PC-3 (cell line): ENCODE measurements at regions not wholly inside any gene's neighbourhood (a gene's known extent, or its start where the extent isn't known, plus 50 kb on each side); places are given as distances from the start of the nearest gene placed in this dataset.
A peak's percentile ranks its signal among the peaks of the same experiment; 100 is the strongest.

Source experiments
- ATAC-seq: fragments of 200-7000 bp; cut with Tn5 transposase; 2 replicates; pipeline ENCODE4 v1.9.1; 2020; ENCODE audit warnings: mild to moderate bottlenecking, moderate library complexity
- BruUV-seq: library from RNA; stranded (reverse); fragments of 400-500 nt; replicated peaks from 2 replicates; lab custom pipeline; 2021; lab: Mats Ljungman, UMichigan
- CTCF ChIA-PET: fragments of 300-600 bp; sonication (Branson Sonifier 250); formaldehyde crosslinking; loops from one replicate; lab custom pipeline; 2022; ENCODE audit warnings: antibody characterized with exemption; lab: Charles Lee
- POLR2A ChIA-PET: fragments of 300-600 bp; sonication (Branson Sonifier 250); formaldehyde crosslinking; loops from one replicate; lab custom pipeline; 2022; ENCODE audit warnings: antibody characterized with exemption; ENCODE audit not compliant: unreplicated experiment; lab: Charles Lee
- DNase-seq: peaks from one replicate; pipeline ENCODE4 v3.0.0-alpha.2; 2015
- H2AFZ ChIP-seq: fragments of 300-600 bp; sonication (generic); 2 replicates; pipeline ENCODE4 v1.6.0; 2016; ENCODE audit warnings: antibody characterized with exemption, low read length
- H3F3A ChIP-seq: fragments of 300-600 bp; sonication (generic); one replicate; pipeline ENCODE4 v1.6.0; 2017; ENCODE audit warnings: antibody characterized with exemption, low read length, control low read depth, mild to moderate bottlenecking; ENCODE audit not compliant: unreplicated experiment
- H3K27ac ChIP-seq: fragments of 300-600 bp; sonication (generic); 2 replicates; pipeline ENCODE4 v1.5.1; 2016; ENCODE audit warnings: mild to moderate bottlenecking, low read length
- H3K27me3 ChIP-seq: fragments of 300-600 bp; sonication (generic); 2 replicates; pipeline ENCODE4 v1.6.1; 2016; ENCODE audit warnings: low read length, mixed read lengths
- H3K36me3 ChIP-seq: fragments of 300-600 bp; sonication (generic); 2 replicates; pipeline ENCODE4 v1.6.1; 2016; ENCODE audit warnings: low read depth, mixed run types, low read length, mixed read lengths
- H3K4me1 ChIP-seq: fragments of 300-600 bp; sonication (generic); 2 replicates; pipeline ENCODE4 v1.5.1; 2016; ENCODE audit warnings: low read length; ENCODE audit not compliant: insufficient read depth
- H3K4me2 ChIP-seq: fragments of 300-600 bp; sonication (generic); 2 replicates; pipeline ENCODE4 v1.6.0; 2016; ENCODE audit warnings: low read length
- H3K4me3 ChIP-seq: fragments of 300-600 bp; sonication (generic); 2 replicates; pipeline ENCODE4 v1.5.1; 2016; ENCODE audit warnings: mild to moderate bottlenecking, low read length, mixed read lengths
- H3K79me2 ChIP-seq: fragments of 300-600 bp; sonication (generic); 2 replicates; pipeline ENCODE4 v1.6.1; 2017; ENCODE audit warnings: low read length, mixed read lengths
- H3K9ac ChIP-seq: fragments of 300-600 bp; sonication (generic); 2 replicates; pipeline ENCODE4 v1.6.0; 2016; ENCODE audit warnings: mild to moderate bottlenecking, low read length
- H3K9me2 ChIP-seq: fragments of 300-600 bp; sonication (generic); replicated peaks from 2 replicates; pipeline ENCODE4 v1.6.1; 2016; ENCODE audit warnings: mixed run types, low read length, mixed read lengths
- H3K9me3 ChIP-seq: fragments of 300-600 bp; sonication (generic); 2 replicates; pipeline ENCODE4 v1.6.1; 2016; ENCODE audit warnings: low read length, mixed read lengths
- H4K20me1 ChIP-seq: fragments of 300-600 bp; sonication (generic); 2 replicates; pipeline ENCODE4 v1.6.1; 2016; ENCODE audit warnings: low read length, mixed read lengths
- CTCF ChIP-seq: fragments of 300-600 bp; sonication (generic); conservative IDR thresholded peaks from 2 replicates; pipeline ENCODE4 v1.5.1; 2017; ENCODE audit warnings: antibody characterized with exemption, low read depth, mild to moderate bottlenecking, low read length
- EZH2 ChIP-seq: fragments of 300-600 bp; sonication (generic); IDR thresholded peaks from one replicate; pipeline ENCODE4 v1.6.1; 2017; ENCODE audit warnings: antibody characterized with exemption, mild to moderate bottlenecking, low read length; ENCODE audit not compliant: unreplicated experiment
- EZH2phosphoT487 ChIP-seq: fragments of 300-600 bp; sonication (generic); IDR thresholded peaks from 2 replicates; pipeline ENCODE4 v1.6.1; 2018; ENCODE audit warnings: mild to moderate bottlenecking, antibody characterized with exemption, low read length, borderline replicate concordance
- intact Hi-C: fragments of 100-400 bp; cut with micrococcal nuclease; formaldehyde crosslinking; loops from 2 replicates; pipeline ENCODE4 v1.9.0; 2023

GRCh38 chr1:69252696-69253095, 315.0 kb upstream of the LRRC7 start:
- H3K27me3 ChIP-seq, result peaks cover 12% of the 10 kb centered on the region; the same call in 1 of the 2 replicates
- CTCF ChIA-PET, result no interaction called here
- POLR2A ChIA-PET, result no interaction called here

GRCh38 chr1:69256036-69256435, 311.7 kb upstream of the LRRC7 start:
- BruUV-seq, result no TSS peak
- Histone ChIP-seq H3K4me2 (no peak overlapping the region), H3F3A (no peaks in the 10 kb centered on the region), H2AFZ (no peak overlapping the region), H3K27me3 (no peaks in the 10 kb centered on the region), H3K36me3 (no peaks in the 10 kb centered on the region), H3K27ac (no peak overlapping the region), H3K4me3 (no peak overlapping the region), H3K4me1 (no peaks in the 10 kb centered on the region), H3K9me2 (no peaks in the 10 kb centered on the region), H4K20me1 (no peaks in the 10 kb centered on the region), H3K9ac (no peak overlapping the region), H3K79me2 (no peaks in the 10 kb centered on the region), H3K9me3 (0 out of 2 replicates have a peak, but pooled peaks cover 3% of the 10 kb centered on the region)
- TF ChIP-seq CTCF, result no peak
- no peak for TF ChIP-seq EZH2
- no peak for TF ChIP-seq EZH2phosphoT487
- DNase-seq, result no peak
- CTCF ChIA-PET, result no interaction called here
- ATAC-seq, result no peak
- intact Hi-C loops, result no loop called here
- POLR2A ChIA-PET, result no interaction called here

More at GRCh38 chr1:69252696-69253095, 315.0 kb upstream of the LRRC7 start:
- Histone ChIP-seq H3K9ac (no peak overlapping the region), H3K27ac (no peak overlapping the region), H3K4me2 (no peak overlapping the region), H4K20me1 (no peaks in the 10 kb centered on the region), H3K4me3 (no peak overlapping the region), H3F3A (no peaks in the 10 kb centered on the region), H3K9me2 (no peaks in the 10 kb centered on the region; the same call in 1 of the 2 replicates), H3K36me3 (no peaks in the 10 kb centered on the region), H3K9me3 (0 out of 2 replicates have a peak, but pooled peaks cover 3% of the 10 kb centered on the region), H3K4me1 (no peaks in the 10 kb centered on the region), H3K79me2 (no peaks in the 10 kb centered on the region), H2AFZ (no peak overlapping the region)
- intact Hi-C loops, result no loop called here
- ATAC-seq (no peak), DNase-seq (no peak)
- no TSS peak for BruUV-seq
- TF ChIP-seq EZH2phosphoT487, result no peak
- TF ChIP-seq CTCF, result no peak

- no peaks in the 10 kb centered on the region for H3K9me2 ChIP-seq
- POLR2A ChIA-PET, result no interaction called here
- ATAC-seq (no peak), DNase-seq (peak; percentile 20)
- H4K20me1 ChIP-seq, result no peaks in the 10 kb centered on the region
- no peaks in the 10 kb centered on the region for H3K27me3 ChIP-seq
- H3K27ac ChIP-seq, result no peak overlapping the region
- no peaks in the 10 kb centered on the region for H3K79me2 ChIP-seq
- H3F3A ChIP-seq, result no peaks in the 10 kb centered on the region
- no peak overlapping the region for H3K4me2 ChIP-seq
- H3K4me3 ChIP-seq, result no peak overlapping the region
- no TSS peak for BruUV-seq
- no peak for TF ChIP-seq EZH2
- no peak for TF ChIP-seq EZH2phosphoT487
- no peak for TF ChIP-seq CTCF
- H3K36me3 ChIP-seq, result no peaks in the 10 kb centered on the region
- H3K9me3 ChIP-seq, result no peaks in the 10 kb centered on the region
- CTCF ChIA-PET, result no interaction called here
- no peaks in the 10 kb centered on the region for H3K4me1 ChIP-seq
- intact Hi-C loops, result no loop called here
- no peak overlapping the region for H3K9ac ChIP-seq
- no peak overlapping the region for H2AFZ ChIP-seq
Observed at GRCh38 chr1:69258842-69259241, 308.9 kb upstream of the LRRC7 start.
